GM23248 (cell line): ENCODE measurements at regions not wholly inside any gene's neighbourhood (a gene's known extent, or its start where the extent isn't known, plus 50 kb on each side); places are given as distances from the start of the nearest gene placed in this dataset.

Experiments used
- EZH2 ChIP-seq: fragments of 200-600 bp; sonication (generic); IDR thresholded peaks from 2 replicates; pipeline ENCODE4 v1.6.1; 2018; ENCODE audit warnings: antibody characterized with exemption, mild to moderate bottlenecking; ENCODE audit not compliant: insufficient read depth, poor library complexity, severe bottlenecking
- EZH2phosphoT487 ChIP-seq: fragments of 200-600 bp; sonication (generic); IDR thresholded peaks from 2 replicates; pipeline ENCODE4 v1.6.1; 2018; ENCODE audit warnings: antibody characterized with exemption, moderate library complexity, mild to moderate bottlenecking, low read depth; ENCODE audit not compliant: insufficient read depth

DNA sequence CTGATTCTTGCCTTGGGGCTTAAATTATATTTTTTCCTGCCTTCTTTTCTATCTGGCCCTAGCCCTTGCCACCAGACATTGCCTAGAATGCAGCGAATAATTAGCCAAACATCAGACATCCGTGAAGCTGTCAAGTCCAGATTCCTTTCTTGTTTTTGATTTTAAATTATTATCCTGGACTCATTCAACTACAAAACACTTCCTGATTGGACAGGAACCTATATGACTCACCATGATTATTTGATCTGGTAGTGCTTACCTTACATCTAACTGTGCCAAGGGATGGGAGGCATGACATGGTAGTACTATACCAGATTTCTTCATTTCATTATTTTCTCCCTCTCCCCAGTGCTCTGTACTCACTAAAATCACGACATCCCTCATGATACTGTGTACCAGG is 829.6 kb downstream of the TLR4 start:
- TF ChIP-seq EZH2 (no peak), EZH2phosphoT487 (no peak)
